OCI-LY1 (cell line): ENCODE measurements at regions not wholly inside any gene's neighbourhood (a gene's known extent, or its start where the extent isn't known, plus 50 kb on each side); places are given as distances from the start of the nearest gene placed in this dataset.

Source experiments
- EZH2 ChIP-seq: fragments of 200-600 bp; sonication (generic), shearing (Covaris generic); IDR thresholded peaks from 2 replicates; pipeline ENCODE4 v1.8.0; 2017; ENCODE audit warnings: borderline replicate concordance, mixed run types, mild to moderate bottlenecking, antibody characterized with exemption, low read length, moderate library complexity, mixed read lengths
- TF ChIP-seq, protein P1 (sequence below): fragments of 200-600 bp; sonication (generic), shearing (Covaris generic); IDR thresholded peaks from 2 replicates; pipeline ENCODE4 v1.5.1; 2017; ENCODE audit warnings: mild to moderate bottlenecking, antibody characterized with exemption, low read length, moderate library complexity, mixed read lengths

GRCh38 chr7:21044913-21045568 lies 258.4 kb upstream of the SP8 start:
- TF ChIP-seq, protein P1, sequence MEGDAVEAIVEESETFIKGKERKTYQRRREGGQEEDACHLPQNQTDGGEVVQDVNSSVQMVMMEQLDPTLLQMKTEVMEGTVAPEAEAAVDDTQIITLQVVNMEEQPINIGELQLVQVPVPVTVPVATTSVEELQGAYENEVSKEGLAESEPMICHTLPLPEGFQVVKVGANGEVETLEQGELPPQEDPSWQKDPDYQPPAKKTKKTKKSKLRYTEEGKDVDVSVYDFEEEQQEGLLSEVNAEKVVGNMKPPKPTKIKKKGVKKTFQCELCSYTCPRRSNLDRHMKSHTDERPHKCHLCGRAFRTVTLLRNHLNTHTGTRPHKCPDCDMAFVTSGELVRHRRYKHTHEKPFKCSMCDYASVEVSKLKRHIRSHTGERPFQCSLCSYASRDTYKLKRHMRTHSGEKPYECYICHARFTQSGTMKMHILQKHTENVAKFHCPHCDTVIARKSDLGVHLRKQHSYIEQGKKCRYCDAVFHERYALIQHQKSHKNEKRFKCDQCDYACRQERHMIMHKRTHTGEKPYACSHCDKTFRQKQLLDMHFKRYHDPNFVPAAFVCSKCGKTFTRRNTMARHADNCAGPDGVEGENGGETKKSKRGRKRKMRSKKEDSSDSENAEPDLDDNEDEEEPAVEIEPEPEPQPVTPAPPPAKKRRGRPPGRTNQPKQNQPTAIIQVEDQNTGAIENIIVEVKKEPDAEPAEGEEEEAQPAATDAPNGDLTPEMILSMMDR = no peak
- no peak for TF ChIP-seq EZH2
